ENCODE measurements at regions not wholly inside any gene's neighbourhood (a gene's known extent, or its start where the extent isn't known, plus 50 kb on each side); places are given as distances from the start of the nearest gene placed in this dataset.

- TF ChIP-seq GATA3 (IDR thresholded peaks at IDR 0.05; ENCODE audit: low read depth, low read length) (no peak), GATA2 (IDR thresholded peaks at IDR 0.05; ENCODE audit: low read depth, low read length) (no peak)
Measured at GRCh38 chr13:39970177-39970846, 314.9 kb downstream of the COG6 start.

GRCh38 chr13:39971526-39971925 is 316.1 kb downstream of the COG6 start:
- TF ChIP-seq GATA2 (IDR thresholded peaks at IDR 0.05; ENCODE audit: low read depth, low read length) (no peak), GATA3 (IDR thresholded peaks at IDR 0.05; ENCODE audit: low read depth, low read length) (no peak)

- no peak for TF ChIP-seq GATA3 (IDR thresholded peaks at IDR 0.05; ENCODE audit: low read depth, low read length)
- TF ChIP-seq GATA2 (IDR thresholded peaks at IDR 0.05; ENCODE audit: low read depth, low read length): no peak
Measured at GRCh38 chr13:39976481-39976880, 321.0 kb downstream of the COG6 start.

- no peak for TF ChIP-seq GATA3 (IDR thresholded peaks at IDR 0.05; ENCODE audit: low read depth, low read length)
- no peak for TF ChIP-seq GATA2 (IDR thresholded peaks at IDR 0.05; ENCODE audit: low read depth, low read length)
Measured at GRCh38 chr13:39981056-39981455, 325.6 kb downstream of the COG6 start.

GRCh38 chr13:39982745-39983144 is 327.3 kb downstream of the COG6 start:
- no peak for TF ChIP-seq GATA3 (IDR thresholded peaks at IDR 0.05; ENCODE audit: low read depth, low read length)
- TF ChIP-seq GATA2 (IDR thresholded peaks at IDR 0.05; ENCODE audit: low read depth, low read length): no peak

GRCh38 chr13:39985071-39985470 is 329.6 kb downstream of the COG6 start:
- TF ChIP-seq GATA2 (IDR thresholded peaks at IDR 0.05; ENCODE audit: low read depth, low read length): no peak
- TF ChIP-seq GATA3 (IDR thresholded peaks at IDR 0.05; ENCODE audit: low read depth, low read length): no peak

DNA sequence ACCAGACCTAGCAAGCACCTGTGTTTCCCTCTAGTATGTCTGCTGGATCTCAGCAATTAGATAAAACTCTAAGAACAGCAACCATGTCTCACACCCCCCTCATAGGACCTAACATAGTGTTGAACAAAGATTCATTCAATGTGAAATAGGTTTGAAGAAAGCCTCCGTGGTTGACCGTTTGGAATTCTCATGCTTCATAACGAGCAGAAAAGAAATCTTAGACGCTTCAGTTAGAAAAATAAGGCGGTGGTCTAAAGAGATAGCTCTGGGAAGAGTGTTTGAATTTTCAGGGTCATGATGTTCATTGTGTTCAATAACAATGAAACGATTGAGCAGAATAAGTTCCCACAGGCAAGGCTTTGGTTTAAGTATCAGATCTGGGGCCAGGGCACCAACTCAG is 332.9 kb downstream of the COG6 start:
- TF ChIP-seq GATA3 (IDR thresholded peaks at IDR 0.05; ENCODE audit: low read depth, low read length) (no peak), GATA2 (IDR thresholded peaks at IDR 0.05; ENCODE audit: low read depth, low read length) (no peak)

- TF ChIP-seq GATA2 (IDR thresholded peaks at IDR 0.05; ENCODE audit: low read depth, low read length) (no peak), GATA3 (IDR thresholded peaks at IDR 0.05; ENCODE audit: low read depth, low read length) (no peak)
Measured at GRCh38 chr13:39998166-39998565, 342.7 kb downstream of the COG6 start.

GRCh38 chr13:40002016-40002415 is 346.6 kb downstream of the COG6 start:
- no peak for TF ChIP-seq GATA2 (IDR thresholded peaks at IDR 0.05; ENCODE audit: low read depth, low read length)
- TF ChIP-seq GATA3 (IDR thresholded peaks at IDR 0.05; ENCODE audit: low read depth, low read length): no peak

GRCh38 chr13:40013554-40013953 is 358.1 kb downstream of the COG6 start:
- no peak for TF ChIP-seq GATA2 (IDR thresholded peaks at IDR 0.05; ENCODE audit: low read depth, low read length)
- TF ChIP-seq GATA3 (IDR thresholded peaks at IDR 0.05; ENCODE audit: low read depth, low read length): no peak

DNA sequence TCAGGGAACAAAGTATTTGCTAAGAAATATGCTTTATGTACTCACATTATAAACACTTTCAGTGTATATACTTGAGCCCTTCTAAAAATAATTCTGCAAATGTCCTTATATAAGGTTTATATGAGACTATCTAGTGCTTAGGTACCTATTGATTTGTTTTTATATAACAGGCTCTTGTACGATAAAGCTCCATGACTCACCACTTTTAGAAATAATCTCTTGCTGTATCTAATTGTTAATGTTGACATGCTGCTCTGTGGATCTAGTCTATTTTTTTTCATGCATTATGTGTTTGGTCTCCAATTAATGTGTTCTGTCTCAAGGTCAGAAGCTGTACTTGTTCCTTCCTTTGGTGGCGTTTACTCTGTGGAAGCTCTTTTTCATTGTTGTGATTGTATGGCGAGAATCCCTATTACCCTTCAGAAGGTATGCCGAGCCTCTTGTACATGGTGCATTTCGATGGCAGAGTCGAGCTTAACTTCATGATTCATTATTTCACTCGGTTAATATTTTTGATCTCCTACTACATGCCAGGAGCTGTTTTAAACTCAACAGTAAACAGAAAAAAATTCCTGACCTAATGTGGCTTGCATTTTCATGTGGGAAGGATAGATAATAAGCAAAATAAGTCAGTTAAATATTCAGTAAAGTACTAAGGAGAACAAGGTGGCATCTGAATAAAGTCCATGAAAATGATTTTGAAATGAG is 361.6 kb downstream of the COG6 start:
- TF ChIP-seq GATA3 (IDR thresholded peaks at IDR 0.05; ENCODE audit: low read depth, low read length) (no peak), GATA2 (IDR thresholded peaks at IDR 0.05; ENCODE audit: low read depth, low read length) (no peak)

- TF ChIP-seq GATA2 (IDR thresholded peaks at IDR 0.05; ENCODE audit: low read depth, low read length) (no peak), GATA3 (IDR thresholded peaks at IDR 0.05; ENCODE audit: low read depth, low read length) (no peak)
Measured at GRCh38 chr13:40017662-40018262, 362.3 kb downstream of the COG6 start.

GRCh38 chr13:40023595-40024203 is 368.2 kb downstream of the COG6 start:
- TF ChIP-seq GATA2 (IDR thresholded peaks at IDR 0.05; ENCODE audit: low read depth, low read length): no peak
- TF ChIP-seq GATA3 (IDR thresholded peaks at IDR 0.05; ENCODE audit: low read depth, low read length): no peak

DNA sequence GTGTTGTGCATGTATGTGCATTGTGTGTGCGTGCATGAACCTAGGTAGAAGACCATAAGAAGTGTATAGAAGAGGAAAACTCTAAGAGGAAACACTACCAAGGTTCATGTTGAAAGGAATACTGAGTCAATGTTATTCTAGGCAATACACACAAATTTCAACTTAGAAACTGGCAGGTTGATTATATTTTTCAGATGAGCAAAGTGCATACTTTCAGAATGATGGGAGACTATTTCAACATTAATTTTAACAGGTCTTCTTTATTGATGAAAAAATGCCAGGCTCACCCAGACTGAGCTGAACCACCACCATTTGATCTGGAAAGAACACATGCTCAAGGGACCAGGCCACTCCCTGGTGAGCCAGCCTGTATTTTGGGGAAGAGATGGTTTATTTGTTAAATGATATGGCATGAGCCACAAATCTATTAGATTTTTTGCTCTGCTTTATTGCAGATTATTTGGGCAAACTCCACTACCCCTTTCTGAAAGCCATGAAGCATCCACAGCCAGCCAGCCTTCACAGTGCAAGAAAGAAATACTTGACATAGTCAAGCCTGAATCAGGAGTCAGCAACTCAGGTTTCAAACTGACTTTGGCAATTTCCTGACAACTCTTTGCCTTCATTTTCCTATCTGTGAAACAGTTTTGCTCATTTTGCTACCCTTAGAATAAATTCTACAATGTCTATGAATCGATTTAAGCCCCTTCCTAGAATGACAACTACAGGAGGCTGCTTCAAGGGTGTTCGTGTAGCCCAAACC is 368.9 kb downstream of the COG6 start:
- TF ChIP-seq GATA2 (IDR thresholded peaks at IDR 0.05; ENCODE audit: low read depth, low read length) (no peak), GATA3 (IDR thresholded peaks at IDR 0.05; ENCODE audit: low read depth, low read length) (no peak)

Measured in SH-SY5Y (cell line).